Fibroblast of lung (primary cell): ENCODE measurements at regions not wholly inside any gene's neighbourhood (a gene's known extent, or its start where the extent isn't known, plus 50 kb on each side); places are given as distances from the start of the nearest gene placed in this dataset.
A peak's percentile ranks its signal among the peaks of the same experiment; 100 is the strongest.

ENCODE experiments used
- DNase-seq, 2 donors: peaks; one replicate each; pipeline versions ENCODE4 v3.0.0 to v3.0.0-alpha.2; 2010; ENCODE audit warnings: low read depth in 2 of 2
- H2AFZ ChIP-seq: 2 replicates; pipeline ENCODE4 v1.5.1; 2012; ENCODE audit warnings: low read length, control low read depth, inconsistent platforms
- H3K27ac ChIP-seq: 2 replicates; pipeline ENCODE4 v1.5.1; 2011; ENCODE audit warnings: low read length, control low read depth; ENCODE audit not compliant: insufficient read depth
- H3K27me3 ChIP-seq: 2 replicates; pipeline ENCODE4 v1.5.1; 2011; ENCODE audit warnings: mild to moderate bottlenecking, low read length; ENCODE audit not compliant: control insufficient read depth, insufficient read depth
- H3K36me3 ChIP-seq: 2 replicates; pipeline ENCODE4 v1.5.1; 2011; ENCODE audit warnings: low read length; ENCODE audit not compliant: control insufficient read depth, insufficient read depth
- H3K4me1 ChIP-seq: 2 replicates; pipeline ENCODE4 v1.5.1; 2011; ENCODE audit warnings: low read length; ENCODE audit not compliant: control insufficient read depth, insufficient read depth; ENCODE audit errors: extremely low read depth
- H3K4me2 ChIP-seq: 2 replicates; pipeline ENCODE4 v1.5.1; 2011; ENCODE audit warnings: low read length, control low read depth; ENCODE audit not compliant: insufficient read depth; ENCODE audit errors: extremely low read depth
- H3K4me3 ChIP-seq, 4 experiments: fragments of 200-600 bp in 1 of 4; sonication (generic) in 1 of 4; replicated peaks in 1 of 4; 2 replicates each; pipeline ENCODE4 v1.5.1; 2011 to 2016; ENCODE audit warnings: low read length in 4 of 4, low read depth in 3 of 4, mild to moderate bottlenecking in 3 of 4, control low read depth in 2 of 4, inconsistent platforms in 1 of 4, mixed read lengths in 1 of 4; ENCODE audit not compliant: insufficient read depth in 1 of 4; ENCODE audit errors: control extremely low read depth in 1 of 4
- H3K79me2 ChIP-seq: 2 replicates; pipeline ENCODE4 v1.5.1; 2012; ENCODE audit warnings: mild to moderate bottlenecking, low read length, inconsistent platforms; ENCODE audit not compliant: control insufficient read depth, insufficient read depth
- H3K9ac ChIP-seq: 2 replicates; pipeline ENCODE4 v1.5.1; 2011; ENCODE audit warnings: mild to moderate bottlenecking, low read length, control low read depth; ENCODE audit not compliant: insufficient read depth
- H3K9me3 ChIP-seq: 2 replicates; pipeline ENCODE4 v1.5.1; 2012; ENCODE audit warnings: low read depth, low read length; ENCODE audit not compliant: control insufficient read depth, insufficient read depth
- H4K20me1 ChIP-seq: 2 replicates; pipeline ENCODE4 v1.5.1; 2011; ENCODE audit warnings: low read length; ENCODE audit not compliant: control insufficient read depth, insufficient read depth; ENCODE audit errors: extremely low read depth
- CTCF ChIP-seq, 2 donors: IDR thresholded peaks in 1 of 2; conservative IDR thresholded peaks in 1 of 2; 1 replicate in 1 of 2; 2 replicates in 1 of 2; pipeline ENCODE4 v1.5.1; 2011 to 2012; ENCODE audit warnings: low read length in 2 of 2, control low read depth in 1 of 2, inconsistent platforms in 1 of 2, low read depth in 1 of 2, mild to moderate bottlenecking in 1 of 2
- EZH2 ChIP-seq: IDR thresholded peaks from 2 replicates; pipeline ENCODE4 v1.5.1; 2012; ENCODE audit warnings: low read length, control low read depth, mild to moderate bottlenecking; ENCODE audit errors: missing control alignments

- H3K79me2 ChIP-seq, result no peaks in the 10 kb centered on the region
- TF ChIP-seq EZH2 (no peak), CTCF (conservative IDR thresholded peaks at IDR 0.05 in 1 of 2, IDR thresholded peaks at IDR 0.05 in 1 of 2; ENCODE audit: low read depth in 1 of 2, low read length in 2 of 2) (no peak)
- no peaks in the 10 kb centered on the region for H3K9me3 ChIP-seq
- H3K4me2 ChIP-seq, result no peak overlapping the region
- peaks cover 3% of the 10 kb centered on the region for H3K4me1 ChIP-seq
- H3K9ac ChIP-seq, result no peak overlapping the region
- no peak overlapping the region for H2AFZ ChIP-seq
- H3K27me3 ChIP-seq, result no peaks in the 10 kb centered on the region
- no peak overlapping the region for H3K27ac ChIP-seq
- DNase-seq, result peak in 1 of 2 donors; percentile 48
- H4K20me1 ChIP-seq, result no peaks in the 10 kb centered on the region
- no peaks in the 10 kb centered on the region for H3K36me3 ChIP-seq
- H3K4me3 ChIP-seq, result no peak overlapping the region
These were observed 113.3 kb upstream of the SOX5 start for GRCh38 chr12:24062642-24063245.

GRCh38 chr12:24060089-24060488 lies 110.6 kb upstream of the SOX5 start:
- H3K36me3 ChIP-seq, result no peaks in the 10 kb centered on the region
- no peaks in the 10 kb centered on the region for H3K79me2 ChIP-seq
- TF ChIP-seq EZH2 (no peak), CTCF (conservative IDR thresholded peaks at IDR 0.05 in 1 of 2, IDR thresholded peaks at IDR 0.05 in 1 of 2; ENCODE audit: low read depth in 1 of 2, low read length in 2 of 2) (no peak)
- no peaks in the 10 kb centered on the region for H3K4me1 ChIP-seq
- no peaks in the 10 kb centered on the region for H3K27me3 ChIP-seq
- no peak overlapping the region for H3K4me3 ChIP-seq
- no peak for DNase-seq
- no peaks in the 10 kb centered on the region for H4K20me1 ChIP-seq
- H3K9ac ChIP-seq, result no peak overlapping the region
- H2AFZ ChIP-seq, result no peak overlapping the region
- H3K4me2 ChIP-seq, result no peak overlapping the region
- no peak overlapping the region for H3K27ac ChIP-seq
- H3K9me3 ChIP-seq, result no peaks in the 10 kb centered on the region

GRCh38 chr12:24057920-24058476 lies 108.5 kb upstream of the SOX5 start:
- Histone ChIP-seq H3K4me3 (no peak overlapping the region), H4K20me1 (no peaks in the 10 kb centered on the region), H2AFZ (no peak overlapping the region), H3K4me2 (no peak overlapping the region), H3K9ac (no peak overlapping the region), H3K4me1 (no peaks in the 10 kb centered on the region), H3K9me3 (no peaks in the 10 kb centered on the region), H3K79me2 (no peaks in the 10 kb centered on the region), H3K27ac (no peak overlapping the region), H3K36me3 (no peaks in the 10 kb centered on the region), H3K27me3 (no peaks in the 10 kb centered on the region)
- DNase-seq, result no peak
- TF ChIP-seq EZH2 (no peak), CTCF (conservative IDR thresholded peaks at IDR 0.05 in 1 of 2, IDR thresholded peaks at IDR 0.05 in 1 of 2; ENCODE audit: low read depth in 1 of 2, low read length in 2 of 2) (no peak)
